Caco-2 (cell line): ENCODE measurements at regions not wholly inside any gene's neighbourhood (a gene's known extent, or its start where the extent isn't known, plus 50 kb on each side); places are given as distances from the start of the nearest gene placed in this dataset.
"Not testable (repeated sequence)": the region's sequence is repeated elsewhere in the genome, so short reads cannot be mapped to it uniquely, and the experiment has no call there.

Experiments used
- BruUV-seq: library from RNA; stranded (reverse); fragments of 400-500 nt; replicated peaks from 2 replicates; lab custom pipeline; 2021; lab: Mats Ljungman, UMichigan
- CTCF ChIA-PET: fragments of 300-600 bp; sonication (Branson Sonifier 250); formaldehyde crosslinking; loops from one replicate; lab custom pipeline; 2022; ENCODE audit warnings: antibody characterized with exemption; lab: Charles Lee
- POLR2A ChIA-PET: fragments of 300-600 bp; sonication (Branson Sonifier 250); formaldehyde crosslinking; loops from one replicate; lab custom pipeline; 2022; ENCODE audit warnings: antibody characterized with exemption; lab: Charles Lee
- DNase-seq, 2 experiments: peaks; one replicate each; pipeline versions ENCODE4 v3.0.0 to v3.0.0-alpha.2; 2020 to 2022
- H3K27me3 ChIP-seq: replicated peaks from 2 replicates; pipeline ENCODE4 v1.6.0; 2011; ENCODE audit warnings: low read length; ENCODE audit not compliant: control insufficient read depth, insufficient read depth
- H3K36me3 ChIP-seq: 2 replicates; pipeline ENCODE4 v1.5.1; 2011; ENCODE audit warnings: low read length; ENCODE audit not compliant: control insufficient read depth, insufficient read depth
- H3K4me1 ChIP-seq: fragments of 250-450 bp; sonication (Bioruptor Pico); 2 replicates; pipeline ENCODE4 v1.5.1; 2020; ENCODE audit warnings: mild to moderate bottlenecking
- H3K4me3 ChIP-seq: 2 replicates; pipeline ENCODE4 v1.5.1; 2011; ENCODE audit warnings: low read depth, mild to moderate bottlenecking, control low read depth, low read length
- H3K9me3 ChIP-seq: fragments of 250-450 bp; sonication (Bioruptor Pico); 2 replicates; pipeline ENCODE4 v1.5.1; 2020; ENCODE audit warnings: mild to moderate bottlenecking, moderate library complexity
- H3K27ac Mint-ChIP-seq: one replicate; pipeline ENCODE4 v1.8.0; 2022; ENCODE audit warnings: mixed read lengths; ENCODE audit not compliant: unreplicated experiment
- H3K27me3 Mint-ChIP-seq: one replicate; pipeline ENCODE4 v1.8.0; 2022; ENCODE audit warnings: mixed read lengths; ENCODE audit not compliant: insufficient read depth, unreplicated experiment
- H3K36me3 Mint-ChIP-seq: one replicate; pipeline ENCODE4 v1.8.0; 2022; ENCODE audit warnings: mild to moderate bottlenecking, mixed read lengths; ENCODE audit not compliant: insufficient read depth, unreplicated experiment
- H3K4me1 Mint-ChIP-seq: one replicate; pipeline ENCODE4 v1.8.0; 2022; ENCODE audit warnings: low read depth, mixed read lengths; ENCODE audit not compliant: unreplicated experiment
- H3K4me3 Mint-ChIP-seq: one replicate; pipeline ENCODE4 v1.8.0; 2022; ENCODE audit warnings: mild to moderate bottlenecking, moderate library complexity, mixed read lengths; ENCODE audit not compliant: unreplicated experiment
- H3K9me3 Mint-ChIP-seq: one replicate; pipeline ENCODE4 v1.8.0; 2022; ENCODE audit warnings: mixed read lengths; ENCODE audit not compliant: unreplicated experiment
- intact Hi-C: fragments of 100-400 bp; cut with micrococcal nuclease; formaldehyde crosslinking; loops from one replicate; pipeline ENCODE4 v1.10.0; 2022; ENCODE audit not compliant: unreplicated experiment
- TF ChIP-seq, protein P1 (sequence below), 2 experiments: fragments of 200-600 bp in 1 of 2; IDR thresholded peaks; 1 replicate in 1 of 2; 2 replicates in 1 of 2; pipeline versions ENCODE4 v1.5.1 to v1.8.0; 2011 to 2022; ENCODE audit warnings: antibody characterized with exemption in 1 of 2, control low read depth in 1 of 2, inconsistent platforms in 1 of 2, low read depth in 1 of 2, low read length in 1 of 2, mild to moderate bottlenecking in 1 of 2, moderate library complexity in 1 of 2; ENCODE audit not compliant: insufficient read depth in 1 of 2, severe bottlenecking in 1 of 2, unreplicated experiment in 1 of 2

GRCh38 chr16:85449885-85450245 is 163.3 kb upstream of the GSE1 start:
- peaks cover 5% of the 10 kb centered on the region for H3K4me1 Mint-ChIP-seq
- no peaks in the 10 kb centered on the region for H3K36me3 Mint-ChIP-seq
- no peak for DNase-seq
- peak overlapping the region; percentile 77 for H3K27ac Mint-ChIP-seq
- ChIA-PET CTCF (interaction anchor here (0.5 to 3.3 kb wide), 6 partner anchors 13 to 166 kb away, joined by 3 to 18 read pairs (median 4); no protein-coding TSS in a partner anchor), POLR2A (interaction anchor here (0.9 kb wide), 1 partner anchor 12 kb away, joined by 4 read pairs; no protein-coding TSS in a partner anchor)
- Histone ChIP-seq H3K4me1 (peaks cover 37% of the 10 kb centered on the region), H3K9me3 (no peaks in the 10 kb centered on the region), H3K4me3 (no peak overlapping the region), H3K27me3 (no peaks in the 10 kb centered on the region), H3K36me3 (no peaks in the 10 kb centered on the region)
- no peaks in the 10 kb centered on the region for H3K27me3 Mint-ChIP-seq
- TF ChIP-seq, protein P1, sequence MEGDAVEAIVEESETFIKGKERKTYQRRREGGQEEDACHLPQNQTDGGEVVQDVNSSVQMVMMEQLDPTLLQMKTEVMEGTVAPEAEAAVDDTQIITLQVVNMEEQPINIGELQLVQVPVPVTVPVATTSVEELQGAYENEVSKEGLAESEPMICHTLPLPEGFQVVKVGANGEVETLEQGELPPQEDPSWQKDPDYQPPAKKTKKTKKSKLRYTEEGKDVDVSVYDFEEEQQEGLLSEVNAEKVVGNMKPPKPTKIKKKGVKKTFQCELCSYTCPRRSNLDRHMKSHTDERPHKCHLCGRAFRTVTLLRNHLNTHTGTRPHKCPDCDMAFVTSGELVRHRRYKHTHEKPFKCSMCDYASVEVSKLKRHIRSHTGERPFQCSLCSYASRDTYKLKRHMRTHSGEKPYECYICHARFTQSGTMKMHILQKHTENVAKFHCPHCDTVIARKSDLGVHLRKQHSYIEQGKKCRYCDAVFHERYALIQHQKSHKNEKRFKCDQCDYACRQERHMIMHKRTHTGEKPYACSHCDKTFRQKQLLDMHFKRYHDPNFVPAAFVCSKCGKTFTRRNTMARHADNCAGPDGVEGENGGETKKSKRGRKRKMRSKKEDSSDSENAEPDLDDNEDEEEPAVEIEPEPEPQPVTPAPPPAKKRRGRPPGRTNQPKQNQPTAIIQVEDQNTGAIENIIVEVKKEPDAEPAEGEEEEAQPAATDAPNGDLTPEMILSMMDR (IDR thresholded peaks at IDR 0.05; ENCODE audit: insufficient read depth in 1 of 2, low read depth in 1 of 2, low read length in 1 of 2, severe bottlenecking in 1 of 2, unreplicated experiment in 1 of 2), result no peak
- intact Hi-C loops, result loop anchor here (1.0 to 5.0 kb wide), 2 partner anchors 65 to 302 kb away; partner anchors contain the start of gene C16orf74
- no TSS peak for BruUV-seq
- no peak overlapping the region for H3K4me3 Mint-ChIP-seq
- no peaks in the 10 kb centered on the region for H3K9me3 Mint-ChIP-seq

- DNase-seq, H3K9me3 Mint-ChIP-seq, H3K36me3 ChIP-seq, intact Hi-C loops, H3K4me3 Mint-ChIP-seq, H3K27ac Mint-ChIP-seq, H3K27me3 ChIP-seq, H3K9me3 ChIP-seq, H3K36me3 Mint-ChIP-seq, BruUV-seq, H3K4me1 Mint-ChIP-seq, H3K27me3 Mint-ChIP-seq, H3K4me3 ChIP-seq: not testable (repeated sequence)
- H3K4me1 ChIP-seq, result peaks cover 32% of the 10 kb centered on the region
- POLR2A ChIA-PET, result interaction anchor here (0.6 kb wide), 1 partner anchor 11 kb away, joined by 7 read pairs; no protein-coding TSS in a partner anchor
- CTCF ChIA-PET, result interaction anchor here (0.6 kb wide), 1 partner anchor 16 kb away, joined by 3 read pairs; no protein-coding TSS in a partner anchor
Measured at GRCh38 chr16:85451142-85451541, 162.0 kb upstream of the GSE1 start.

DNA sequence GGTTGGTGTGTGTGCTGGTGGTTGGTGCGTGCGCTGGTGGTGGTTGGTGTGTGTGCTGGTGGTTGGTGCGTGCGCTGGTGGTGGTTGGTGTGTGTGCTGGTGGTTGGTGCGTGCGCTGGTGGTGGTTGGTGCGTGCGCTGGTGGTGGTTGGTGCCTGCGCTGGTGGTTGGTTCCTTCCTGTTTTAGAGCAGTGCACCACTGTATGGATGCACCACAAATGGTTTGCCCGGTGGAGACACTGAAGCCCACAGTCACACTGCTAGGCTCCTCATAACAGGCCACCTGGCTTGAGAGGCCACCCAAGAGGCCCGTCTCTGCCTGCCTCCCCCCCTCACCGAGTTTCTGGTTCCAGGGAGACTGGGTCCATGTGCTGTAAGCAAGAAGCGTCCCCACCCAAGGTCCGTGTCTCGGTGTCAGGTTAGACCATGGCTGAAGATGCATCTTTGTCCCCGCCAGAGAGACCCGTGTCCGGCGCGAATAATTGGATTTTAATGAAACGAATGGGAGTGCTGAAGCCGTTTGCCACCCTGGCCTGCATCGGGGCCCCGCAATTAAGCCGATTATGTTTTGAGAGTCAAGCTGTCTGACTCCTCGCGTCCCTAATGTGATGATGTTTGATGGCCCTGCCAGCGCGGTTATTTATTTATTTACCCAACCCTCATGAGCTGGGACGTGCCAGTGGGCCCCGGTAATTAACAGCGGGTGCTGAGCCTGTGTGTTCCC is 161.3 kb upstream of the GSE1 start:
- TF ChIP-seq, protein P1 (IDR thresholded peaks at IDR 0.05; ENCODE audit: insufficient read depth in 1 of 2, low read depth in 1 of 2, low read length in 1 of 2, severe bottlenecking in 1 of 2, unreplicated experiment in 1 of 2), result no peak
- ChIA-PET CTCF (interaction anchor here (0.9 kb wide), 1 partner anchor 29 kb away, joined by 3 read pairs; no protein-coding TSS in a partner anchor), POLR2A (no interaction called here)
- intact Hi-C loops, result no loop called here
- H3K4me3 ChIP-seq, result no peak overlapping the region
- peaks cover 31% of the 10 kb centered on the region for H3K4me1 ChIP-seq
- no peaks in the 10 kb centered on the region for H3K9me3 Mint-ChIP-seq
- no peaks in the 10 kb centered on the region for H3K36me3 ChIP-seq
- H3K9me3 ChIP-seq, result no peaks in the 10 kb centered on the region
- no peaks in the 10 kb centered on the region for H3K27me3 Mint-ChIP-seq
- no peaks in the 10 kb centered on the region for H3K27me3 ChIP-seq
- no TSS peak for BruUV-seq
- no peaks in the 10 kb centered on the region for H3K36me3 Mint-ChIP-seq
- H3K27ac Mint-ChIP-seq, result no peak overlapping the region
- no peak for DNase-seq
- H3K4me1 Mint-ChIP-seq, result peaks cover 7% of the 10 kb centered on the region
- no peak overlapping the region for H3K4me3 Mint-ChIP-seq
